Adrenal gland (tissue), 5 donors: ENCODE measurements at regions not wholly inside any gene's neighbourhood (a gene's known extent, or its start where the extent isn't known, plus 50 kb on each side); places are given as distances from the start of the nearest gene placed in this dataset.

ENCODE experiments used
- POLR2A ChIP-seq, 2 donors: fragments of 450-650 bp; IDR thresholded peaks; one replicate each; pipeline ENCODE4 v1.6.1; 2017; ENCODE audit warnings: antibody characterized with exemption in 2 of 2, mild to moderate bottlenecking in 2 of 2, moderate library complexity in 1 of 2
- TF ChIP-seq, protein P1 (sequence below), 6 experiments: fragments of 450-650 bp in 4 of 6; fragments of 200-600 bp in 2 of 6; sonication (generic) in 1 of 6; IDR thresholded peaks; 1 replicate in 5 of 6; 2 replicates in 1 of 6; pipeline versions ENCODE4 v1.5.1 to v1.8.0; 2016 to 2021; ENCODE audit warnings: antibody characterized with exemption in 6 of 6, mild to moderate bottlenecking in 2 of 6, moderate library complexity in 1 of 6
- donor health status: DM: no; HTN: no; CAD: no.

DNA sequence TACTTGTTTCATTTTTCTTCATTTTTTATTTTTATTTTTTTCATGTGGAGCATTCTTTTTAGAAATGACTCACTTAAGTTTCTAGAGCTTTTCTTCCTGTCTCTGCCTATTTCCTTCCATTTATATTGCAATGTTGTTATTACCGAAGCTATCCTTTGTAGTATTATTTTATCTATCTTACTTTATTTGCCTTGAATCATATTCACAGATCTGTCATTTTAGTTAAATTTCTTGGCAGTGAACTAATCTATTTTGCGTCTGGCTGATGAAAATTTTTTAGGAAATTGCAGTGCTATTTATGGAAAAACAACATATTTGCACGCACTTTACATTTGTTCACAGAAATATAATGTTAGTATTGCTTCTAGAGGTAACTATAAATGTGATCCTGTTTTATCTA lies 956.9 kb upstream of the SLC39A10 start:
- no peak for TF ChIP-seq POLR2A (IDR thresholded peaks at IDR 0.05)
- TF ChIP-seq, protein P1, sequence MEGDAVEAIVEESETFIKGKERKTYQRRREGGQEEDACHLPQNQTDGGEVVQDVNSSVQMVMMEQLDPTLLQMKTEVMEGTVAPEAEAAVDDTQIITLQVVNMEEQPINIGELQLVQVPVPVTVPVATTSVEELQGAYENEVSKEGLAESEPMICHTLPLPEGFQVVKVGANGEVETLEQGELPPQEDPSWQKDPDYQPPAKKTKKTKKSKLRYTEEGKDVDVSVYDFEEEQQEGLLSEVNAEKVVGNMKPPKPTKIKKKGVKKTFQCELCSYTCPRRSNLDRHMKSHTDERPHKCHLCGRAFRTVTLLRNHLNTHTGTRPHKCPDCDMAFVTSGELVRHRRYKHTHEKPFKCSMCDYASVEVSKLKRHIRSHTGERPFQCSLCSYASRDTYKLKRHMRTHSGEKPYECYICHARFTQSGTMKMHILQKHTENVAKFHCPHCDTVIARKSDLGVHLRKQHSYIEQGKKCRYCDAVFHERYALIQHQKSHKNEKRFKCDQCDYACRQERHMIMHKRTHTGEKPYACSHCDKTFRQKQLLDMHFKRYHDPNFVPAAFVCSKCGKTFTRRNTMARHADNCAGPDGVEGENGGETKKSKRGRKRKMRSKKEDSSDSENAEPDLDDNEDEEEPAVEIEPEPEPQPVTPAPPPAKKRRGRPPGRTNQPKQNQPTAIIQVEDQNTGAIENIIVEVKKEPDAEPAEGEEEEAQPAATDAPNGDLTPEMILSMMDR (IDR thresholded peaks at IDR 0.05): no peak
